Inflammatory macrophage treated with lipopolysaccharide for 1 hour (primary cell): ENCODE measurements at regions not wholly inside any gene's neighbourhood (a gene's known extent, or its start where the extent isn't known, plus 50 kb on each side); places are given as distances from the start of the nearest gene placed in this dataset.
A peak's percentile ranks its signal among the peaks of the same experiment; 100 is the strongest.

ENCODE experiments used
- DNase-seq, 2 donors: peaks; one replicate each; pipeline ENCODE4 v3.0.0-alpha.2; 2020 to 2022

DNA sequence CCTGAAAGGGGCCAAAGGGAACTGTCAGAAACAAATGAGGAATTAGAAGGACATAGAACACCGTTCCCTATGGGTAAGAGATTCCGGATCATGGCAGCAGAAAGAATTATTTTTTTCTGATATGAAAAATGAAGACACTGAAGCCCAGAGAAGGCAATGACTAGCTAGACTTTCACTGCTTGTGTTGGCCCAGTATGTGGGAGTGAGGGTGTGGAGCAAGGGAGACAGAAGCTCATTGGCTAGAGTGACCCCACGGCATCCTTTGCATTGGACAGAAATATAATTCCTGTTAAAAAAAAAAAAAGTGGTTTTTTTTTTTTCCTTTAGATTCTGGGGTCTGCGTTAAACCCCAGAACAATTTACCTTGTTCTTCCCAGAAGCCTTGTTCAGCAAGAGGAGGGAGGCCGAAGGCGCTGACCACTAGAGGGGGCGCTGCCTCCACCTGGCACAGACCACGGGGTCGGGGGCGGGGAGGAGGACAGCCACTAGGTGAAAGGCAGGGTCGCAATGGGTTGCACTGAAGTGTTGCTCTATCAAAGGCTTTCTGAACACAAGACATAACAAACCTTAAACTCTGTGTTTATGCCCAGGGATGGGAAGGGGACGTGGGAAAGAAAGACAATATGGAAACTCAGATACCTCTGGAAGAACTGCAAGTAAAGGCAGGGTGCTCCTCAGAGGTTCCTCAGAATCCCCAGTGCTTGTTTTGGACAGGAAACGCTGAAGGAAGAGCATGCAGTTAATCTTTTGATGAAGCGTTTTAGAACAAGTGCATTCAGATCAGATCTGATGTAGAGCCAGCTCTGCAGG is 156.8 kb downstream of the KCNA5 start:
- DNase-seq, result peak in 1 of 2 donors; percentile 6

DNA sequence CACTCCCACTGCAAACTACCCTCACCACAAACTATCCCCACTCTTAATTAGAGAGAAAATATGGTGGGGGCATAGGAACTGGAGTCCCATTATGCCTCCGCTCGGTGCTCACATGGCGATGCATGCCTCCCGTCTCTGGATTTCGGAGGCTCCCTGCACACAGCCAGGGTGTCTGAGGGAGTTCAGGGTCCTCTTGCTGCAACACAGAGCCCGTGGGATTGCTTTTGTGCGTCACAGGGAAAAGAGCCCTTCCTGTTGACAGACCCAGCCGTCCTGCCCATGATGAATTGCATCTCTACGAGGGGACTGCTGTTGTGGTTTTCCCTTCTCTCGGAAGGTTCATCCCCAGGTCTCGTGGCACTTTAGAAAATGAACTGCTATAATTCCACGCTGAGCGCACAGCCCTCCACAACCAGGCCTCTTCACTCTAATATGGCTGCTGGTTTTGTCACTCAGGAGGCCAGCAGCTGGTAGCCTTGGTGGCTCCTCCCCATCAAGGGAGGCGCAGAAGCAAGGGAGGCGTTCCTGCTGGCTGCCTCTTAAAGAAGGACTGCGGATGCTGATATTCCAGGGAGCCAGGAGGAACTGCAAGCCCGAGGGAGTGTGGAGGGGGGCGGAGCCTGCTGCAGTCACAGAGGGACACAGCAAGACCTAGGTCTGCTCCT is 158.0 kb downstream of the KCNA5 start:
- no peak for DNase-seq

DNA sequence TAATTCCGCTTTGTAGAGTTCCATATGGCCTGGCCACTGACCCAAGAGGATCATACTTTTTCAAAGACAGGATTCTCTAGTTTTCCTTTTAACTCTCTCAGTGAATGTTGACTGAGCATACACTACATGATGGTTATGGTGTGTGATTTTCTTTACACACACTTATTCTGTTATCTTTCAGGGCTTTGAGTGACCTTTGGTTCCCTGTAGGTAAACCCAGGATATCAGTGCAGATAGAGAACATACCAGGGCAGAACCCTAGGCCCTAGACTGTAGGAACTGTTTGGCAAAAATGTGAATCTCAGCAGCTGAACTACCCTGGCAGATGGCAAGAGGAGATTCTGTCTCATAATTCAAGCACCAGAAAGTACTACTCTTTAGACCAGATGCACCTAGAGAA is 159.6 kb downstream of the KCNA5 start:
- DNase-seq, result no peak

DNA sequence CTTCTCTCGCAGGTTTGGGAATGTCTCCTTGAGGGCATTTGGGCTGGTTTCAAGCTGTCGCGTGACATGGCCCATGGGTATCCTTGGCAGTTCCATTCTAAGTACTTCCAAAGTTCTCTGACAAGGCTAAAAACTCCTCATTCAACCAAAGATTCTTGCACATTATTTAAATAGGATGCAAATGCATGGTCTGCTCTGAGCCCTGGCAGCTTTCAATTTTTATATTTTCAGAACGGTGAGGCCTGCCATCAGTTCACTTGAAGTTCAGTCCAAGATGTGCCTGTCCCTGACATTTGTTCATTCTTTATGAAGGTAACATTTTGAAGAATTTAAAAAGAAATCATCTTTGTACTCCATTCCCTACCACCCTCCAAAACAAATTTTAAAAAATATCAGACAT is 160.0 kb downstream of the KCNA5 start:
- DNase-seq, result no peak

DNA sequence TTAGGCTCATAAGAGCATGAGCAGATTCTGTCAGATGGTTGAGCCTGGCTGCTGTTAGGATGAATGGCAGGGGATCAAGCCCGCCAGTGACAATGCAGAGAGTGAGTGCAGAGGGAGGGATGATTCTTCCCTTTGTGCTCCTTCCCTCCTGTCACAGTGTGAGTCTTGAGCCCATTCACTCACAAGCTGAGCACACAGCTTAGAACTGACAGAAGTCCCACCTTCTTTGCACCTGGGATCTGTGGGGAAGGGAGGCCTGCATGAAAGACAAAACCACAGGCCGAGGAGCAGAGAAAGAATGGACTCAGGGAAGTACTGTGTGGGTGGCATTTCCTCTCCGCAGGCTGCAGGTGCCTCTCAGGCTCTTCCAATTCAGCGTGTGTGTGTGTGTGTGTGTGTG is 160.6 kb downstream of the KCNA5 start:
- DNase-seq, result no peak

DNA sequence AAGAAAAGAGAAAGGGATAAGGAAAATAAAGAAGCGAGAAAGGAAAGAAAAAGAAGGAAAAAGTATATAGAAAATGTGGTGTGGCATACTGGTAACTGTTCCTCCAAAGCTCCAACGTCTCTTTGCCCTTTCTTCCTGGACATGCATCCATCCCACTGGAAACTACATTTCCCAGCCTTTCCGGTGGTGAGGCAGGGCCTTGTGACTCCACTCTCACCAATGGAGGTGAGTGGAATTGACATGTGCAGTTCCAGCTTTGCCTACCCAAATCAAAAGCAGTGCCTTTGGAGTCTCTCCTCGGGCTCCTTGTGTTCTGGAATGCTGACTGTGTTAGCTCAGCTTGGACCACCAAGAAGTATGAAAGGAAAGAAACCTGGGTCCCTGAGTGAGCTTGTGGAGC is 161.2 kb downstream of the KCNA5 start:
- DNase-seq, result no peak

DNA sequence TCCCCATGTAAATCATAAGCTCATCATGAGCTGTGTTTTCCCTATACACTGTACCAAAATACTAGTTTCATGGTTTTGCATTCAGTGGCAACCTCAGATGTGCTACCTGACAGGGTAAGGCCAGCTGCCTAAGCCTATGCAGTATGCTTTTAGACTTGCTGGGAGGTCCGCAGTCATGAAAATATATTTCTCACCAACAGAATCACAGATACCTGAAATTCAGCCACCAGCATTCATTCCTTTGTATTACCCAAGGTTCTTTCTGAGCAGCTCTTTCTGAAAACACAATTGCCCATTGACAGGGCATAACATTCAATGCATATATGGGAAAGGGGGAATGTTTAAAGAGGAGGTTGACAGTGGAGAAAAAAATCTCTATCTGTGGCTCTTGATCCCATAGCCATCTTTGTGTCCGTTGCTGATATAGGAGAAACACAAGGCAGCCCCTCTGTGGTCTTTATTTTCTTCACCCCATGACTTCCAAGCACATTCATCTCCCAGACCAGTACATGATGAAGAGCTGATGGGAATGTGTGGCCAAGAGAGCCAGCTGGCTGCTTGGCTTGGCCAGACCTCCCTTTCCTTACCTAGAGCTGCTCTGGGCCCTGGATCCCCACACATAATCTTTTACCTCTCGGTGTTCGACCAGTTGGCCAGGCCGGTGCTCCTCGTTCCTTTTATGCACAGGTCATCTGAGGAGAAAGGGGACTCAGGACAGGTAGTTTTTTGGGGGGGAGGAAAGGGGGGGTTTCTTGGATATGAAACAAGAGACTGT is 162.9 kb downstream of the KCNA5 start:
- DNase-seq, result no peak

DNA sequence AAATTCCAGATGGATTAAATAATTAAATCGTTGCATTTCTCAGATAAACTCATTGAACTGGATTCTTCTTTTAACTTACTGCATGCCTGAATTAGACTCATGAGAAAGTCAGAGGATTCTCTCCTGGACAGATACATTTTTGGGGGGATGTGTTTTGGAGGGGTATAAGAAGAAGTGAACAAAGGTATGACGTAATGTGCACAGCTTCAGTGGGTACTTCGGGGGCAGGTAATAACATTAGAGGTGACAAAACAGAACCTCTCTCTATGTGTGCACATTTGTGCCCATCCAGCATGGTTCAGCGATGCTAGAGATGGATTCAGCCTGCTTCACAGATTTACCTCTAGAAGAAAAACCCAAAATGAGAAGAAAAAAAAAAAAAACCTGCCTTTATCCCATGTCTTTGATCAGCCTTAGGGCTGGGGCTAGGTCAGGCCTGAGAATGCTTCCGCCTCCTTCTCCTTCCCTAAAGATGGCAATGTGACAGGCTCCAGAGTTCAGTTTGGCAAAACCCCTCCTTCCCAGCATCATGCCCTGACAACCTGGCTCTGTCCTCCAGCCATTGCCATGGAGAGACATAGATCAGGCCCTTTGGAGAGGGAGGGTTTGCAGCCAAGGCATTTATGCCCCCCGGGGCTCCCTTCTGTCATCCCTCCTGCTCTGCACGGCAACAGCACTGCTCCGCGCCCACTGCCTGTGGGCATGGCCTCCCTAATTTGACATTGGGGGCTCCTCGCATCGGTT is 166.7 kb downstream of the KCNA5 start:
- DNase-seq, result no peak

DNA sequence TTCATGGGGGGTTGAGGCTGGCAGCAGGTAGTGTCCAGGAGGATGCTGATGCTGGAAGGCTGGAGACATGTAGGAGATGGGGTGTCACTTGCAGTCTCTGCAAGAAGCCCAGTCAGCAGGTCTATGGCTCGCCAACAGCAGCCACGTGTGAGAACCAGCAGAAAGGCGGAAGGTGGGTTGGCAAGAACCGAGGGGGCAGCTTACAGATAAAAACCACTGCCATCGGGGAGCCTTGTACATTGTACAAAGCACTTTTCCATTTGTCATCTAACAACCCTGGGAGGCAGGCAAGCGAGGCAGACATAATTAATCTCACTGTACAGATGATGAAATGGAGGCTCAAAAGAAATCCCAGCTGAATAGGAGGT is 167.2 kb downstream of the KCNA5 start:
- no peak for DNase-seq

DNA sequence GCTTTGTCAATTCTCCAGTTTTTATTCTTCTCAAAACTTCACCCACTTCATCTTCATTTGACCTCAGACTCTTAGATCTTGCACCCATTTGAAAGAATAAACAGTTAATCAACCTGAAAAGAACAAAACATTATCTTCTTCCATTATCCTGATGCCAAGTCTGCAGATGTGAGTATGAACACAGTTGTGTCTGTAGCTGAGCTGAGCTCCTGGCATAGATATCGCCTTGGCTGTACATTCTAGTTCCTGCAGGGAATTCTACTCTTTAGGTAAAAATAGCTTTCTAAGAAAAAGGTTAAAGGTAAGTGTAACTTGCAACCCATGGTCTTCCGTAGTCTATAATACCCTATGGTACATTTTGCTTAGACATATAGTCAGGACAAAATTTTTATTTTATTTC is 169.7 kb downstream of the KCNA5 start:
- DNase-seq, result no peak

DNA sequence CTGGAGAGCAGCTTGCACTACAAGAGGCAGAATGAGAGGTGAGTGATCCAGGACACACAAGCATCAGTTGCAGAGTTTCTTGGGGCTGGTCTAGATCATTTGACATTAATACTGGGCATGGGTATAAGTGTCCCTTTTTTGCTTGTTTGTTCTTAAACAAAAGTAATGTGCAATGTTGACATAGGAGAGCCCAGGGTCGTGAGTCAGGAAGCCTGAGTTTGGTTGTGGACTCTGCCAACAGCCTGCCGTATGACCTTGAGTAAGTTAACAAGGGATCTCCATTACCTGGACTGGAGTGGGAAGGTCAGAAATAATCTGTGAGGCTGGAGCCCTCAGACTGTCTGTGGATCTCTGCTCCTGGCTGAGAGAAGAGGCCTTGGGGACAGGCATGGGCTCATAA is 170.3 kb downstream of the KCNA5 start:
- DNase-seq, result no peak

DNA sequence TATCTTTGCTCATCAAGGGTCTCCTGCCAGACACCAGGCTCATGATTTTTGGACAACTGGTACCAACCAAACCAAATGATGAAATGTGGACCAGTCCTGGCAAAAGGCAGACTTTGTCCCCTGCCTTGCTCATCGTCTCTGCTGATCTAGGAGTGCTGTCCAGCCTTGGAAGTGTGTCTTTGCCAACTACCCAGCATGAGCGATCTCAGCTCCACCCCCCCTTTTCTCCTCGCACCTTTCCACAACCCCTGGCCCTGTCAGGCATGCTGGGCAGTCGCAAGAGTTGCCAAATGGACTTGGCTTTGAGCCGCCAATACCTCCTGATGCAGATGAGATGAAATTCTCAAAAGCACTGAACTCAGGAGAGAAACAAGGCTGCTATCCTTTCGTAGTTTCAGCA is 174.3 kb downstream of the KCNA5 start:
- DNase-seq, result no peak

DNA sequence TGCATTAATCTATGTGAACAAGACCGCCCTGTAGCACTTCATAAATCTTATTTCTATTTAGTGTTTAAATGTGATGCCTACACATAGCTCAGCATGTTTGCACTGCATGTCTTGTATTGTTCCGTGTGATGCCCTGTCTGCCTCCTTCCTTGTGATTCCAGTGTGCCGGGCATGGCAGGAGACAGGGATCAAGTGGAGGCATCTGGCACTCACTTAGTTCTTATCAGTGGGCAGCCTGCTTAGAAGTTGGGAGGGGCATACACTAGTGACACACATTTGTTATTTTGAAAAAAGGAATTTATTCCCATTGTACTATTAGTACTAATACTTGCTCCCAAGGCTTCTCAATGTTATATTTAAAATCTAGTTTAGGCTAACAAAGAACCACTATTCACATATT is 176.4 kb downstream of the KCNA5 start:
- no peak for DNase-seq

DNA sequence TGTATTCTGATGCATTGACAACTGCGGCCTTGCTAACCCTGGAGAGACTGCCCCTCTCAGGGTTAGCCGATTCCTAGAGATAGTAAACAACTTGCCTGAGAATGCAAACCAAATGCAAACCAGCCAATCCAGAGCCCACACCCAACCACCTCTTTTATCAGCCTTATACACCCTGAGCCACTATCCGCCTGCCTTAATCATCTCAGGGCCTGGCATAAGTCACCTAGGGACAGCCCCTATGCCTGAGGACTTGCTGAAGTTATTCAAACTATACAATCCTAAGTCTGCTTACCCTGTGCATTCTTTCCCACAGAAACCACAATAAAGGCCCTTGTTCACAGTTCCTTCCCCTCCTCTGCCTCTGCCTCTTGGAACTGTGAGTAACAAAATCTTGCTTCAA is 177.2 kb downstream of the KCNA5 start:
- no peak for DNase-seq

DNA sequence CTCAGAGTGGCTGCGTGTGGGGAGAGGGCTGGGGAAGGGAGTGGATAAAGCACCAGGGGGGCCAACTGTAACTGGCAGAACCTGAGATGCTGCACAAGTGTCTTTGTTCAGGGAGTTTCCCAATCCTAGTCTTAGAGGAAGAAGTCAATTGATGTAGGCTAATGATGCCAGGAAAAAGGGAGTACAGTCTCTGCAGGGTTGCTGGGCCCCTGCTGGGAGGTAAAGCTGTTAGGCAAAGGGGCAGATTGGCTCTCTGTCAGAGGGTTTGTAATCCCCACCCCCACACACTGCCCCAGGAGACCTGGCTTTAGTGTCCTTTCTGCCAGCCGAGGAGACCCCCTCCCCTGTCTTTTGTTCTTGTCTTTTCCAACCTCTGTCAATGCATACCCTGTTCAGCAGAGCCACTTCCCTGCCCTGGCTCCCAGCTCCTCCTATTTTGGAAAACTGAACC is 178.4 kb downstream of the KCNA5 start:
- DNase-seq, result no peak

DNA sequence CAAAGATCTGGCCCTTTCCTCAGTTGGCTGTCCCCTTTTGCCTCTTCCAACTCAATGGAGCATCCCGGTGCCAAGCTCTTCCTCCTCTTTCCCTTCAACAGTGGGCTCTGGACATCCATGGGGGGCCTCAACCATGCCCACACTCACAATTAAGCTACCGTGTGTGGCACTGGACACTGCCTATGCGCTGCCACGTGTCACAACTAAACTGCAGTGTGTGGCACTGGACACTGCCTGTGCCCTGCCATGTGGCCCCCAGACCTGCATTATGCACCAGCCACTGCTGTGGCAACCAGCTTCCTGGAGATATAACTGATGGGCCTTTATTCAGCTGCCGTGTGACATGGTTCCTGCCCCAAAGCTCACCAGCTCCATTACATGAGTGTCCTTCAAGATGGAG is 179.1 kb downstream of the KCNA5 start:
- no peak for DNase-seq

DNA sequence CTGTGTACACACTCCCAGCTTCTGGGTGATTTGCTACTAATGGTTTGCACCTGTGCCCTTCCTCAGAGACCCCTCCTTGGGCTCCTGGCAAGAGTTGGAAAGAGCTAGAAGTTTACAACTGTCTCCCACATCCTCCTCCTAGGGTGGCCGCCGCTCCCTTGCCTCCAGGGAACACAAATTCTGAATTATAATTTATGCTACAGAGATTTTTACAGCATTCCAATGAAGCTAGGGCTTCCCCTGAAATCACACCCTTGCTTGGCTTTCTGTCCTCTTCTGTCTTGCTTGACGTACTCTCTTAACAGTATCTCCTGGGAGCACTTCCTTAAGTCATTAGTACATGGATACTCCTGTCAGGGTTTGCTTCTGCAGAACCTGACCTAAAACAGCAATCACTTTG is 180.2 kb downstream of the KCNA5 start:
- DNase-seq, result no peak

DNA sequence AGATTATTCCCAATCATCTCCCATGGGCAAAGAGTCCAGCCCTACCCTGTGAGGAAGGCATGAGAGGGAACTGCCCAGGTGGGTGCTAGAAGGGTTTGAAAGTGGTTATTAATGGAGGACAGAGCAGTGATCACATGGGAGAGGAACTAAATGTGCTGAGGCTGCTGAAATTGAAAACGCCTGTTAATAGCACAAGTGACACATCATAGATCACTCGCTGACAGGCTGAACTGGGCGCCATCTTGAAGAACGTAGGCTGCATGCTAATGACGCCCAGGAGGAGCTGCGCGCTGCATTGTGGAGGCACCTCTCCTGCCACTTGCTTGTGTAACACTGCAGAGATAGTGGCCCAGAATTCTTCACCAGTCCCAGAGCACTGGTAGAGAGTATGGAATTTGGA is 182.9 kb downstream of the KCNA5 start:
- DNase-seq, result no peak

DNA sequence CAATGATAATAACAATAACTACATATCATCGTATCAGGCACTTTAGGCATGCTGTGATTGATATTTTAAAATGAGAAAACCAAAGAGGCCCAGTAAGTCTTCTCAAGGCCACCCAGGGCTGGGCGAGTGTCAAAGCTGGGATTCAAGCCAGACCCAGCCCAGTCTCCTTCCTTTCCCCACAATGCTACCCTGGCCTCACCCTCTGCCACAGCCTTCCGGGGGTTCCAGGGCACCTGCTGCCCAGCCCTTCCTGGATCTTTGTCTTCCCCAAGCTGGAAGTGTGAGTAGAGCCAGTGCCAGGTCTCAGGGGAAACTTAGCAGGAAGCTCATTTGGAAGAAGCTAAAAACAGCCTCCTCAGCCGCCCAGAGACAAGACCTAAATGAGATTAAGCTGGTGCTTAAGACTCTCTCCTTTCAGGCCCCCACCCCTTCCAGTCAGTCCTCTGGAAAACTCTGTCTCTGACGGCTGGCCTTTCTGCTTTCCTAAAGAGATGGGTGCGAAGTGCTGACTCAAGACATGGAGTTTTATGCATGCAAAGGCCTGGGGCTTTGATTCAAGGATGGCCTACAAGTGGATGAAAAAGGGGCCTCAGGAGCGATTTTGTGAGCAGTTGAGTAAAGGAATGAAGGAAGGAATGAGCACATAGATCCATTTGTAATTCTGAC is 184.2 kb downstream of the KCNA5 start:
- no peak for DNase-seq

DNA sequence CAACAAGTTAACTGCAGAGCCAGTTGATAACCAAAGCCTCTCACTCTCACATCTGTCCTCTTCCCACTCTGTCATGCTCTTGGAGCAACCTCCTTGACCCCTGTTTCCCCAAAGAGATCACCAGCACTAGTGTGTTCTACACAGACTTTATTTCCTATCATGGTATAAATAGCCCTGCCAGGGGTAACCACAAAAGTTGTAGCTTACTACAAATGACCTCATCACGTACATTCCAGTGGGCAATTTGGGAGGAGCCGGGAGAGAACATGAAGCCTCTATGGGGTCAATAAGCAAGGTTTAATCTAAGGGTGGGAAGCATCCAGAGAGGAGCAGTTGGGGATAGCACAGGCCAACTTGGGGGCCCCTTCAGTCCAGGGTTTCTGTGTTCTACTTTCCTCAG is 186.5 kb downstream of the KCNA5 start:
- DNase-seq, result no peak

DNA sequence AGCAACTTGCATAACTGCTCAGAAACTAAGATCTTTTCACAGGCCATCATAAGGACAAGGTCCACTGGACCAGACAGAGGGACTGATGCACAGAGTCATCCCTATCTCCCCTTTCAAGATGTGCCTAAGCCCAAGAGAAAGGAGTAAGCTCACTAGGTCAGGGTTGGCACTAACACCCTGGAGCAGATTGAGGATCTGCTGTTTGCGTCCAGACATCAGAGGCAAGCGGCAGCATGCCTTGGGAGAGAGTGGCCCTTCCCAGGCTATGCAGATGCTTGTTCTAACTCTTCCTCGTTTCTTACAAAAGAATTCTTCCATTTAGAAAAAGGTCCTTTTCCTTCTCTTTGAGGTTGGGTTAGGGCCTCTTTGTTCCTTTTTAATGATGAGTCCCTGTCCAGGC is 187.2 kb downstream of the KCNA5 start:
- no peak for DNase-seq

DNA sequence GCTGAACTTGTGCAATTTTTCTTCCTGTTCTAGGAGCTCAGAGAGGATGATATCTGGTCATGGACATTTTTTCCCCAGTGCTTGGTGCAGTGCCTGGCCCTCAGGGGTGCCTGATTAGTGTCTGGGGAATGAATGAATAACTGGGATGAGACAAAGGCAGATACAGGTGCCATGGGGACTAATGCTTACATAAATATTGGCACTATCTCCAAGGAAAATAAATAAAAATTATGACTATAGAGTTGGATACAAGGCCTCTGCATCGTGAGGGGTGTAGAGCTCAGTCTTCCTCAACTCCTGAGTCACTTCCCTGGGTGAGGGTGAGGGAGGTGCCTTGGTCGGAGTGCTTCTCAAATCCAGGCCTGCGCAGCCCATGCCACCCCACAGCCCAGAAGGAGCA is 188.6 kb downstream of the KCNA5 start:
- no peak for DNase-seq
